PC-9 (cell line): ENCODE measurements at regions not wholly inside any gene's neighbourhood (a gene's known extent, or its start where the extent isn't known, plus 50 kb on each side); places are given as distances from the start of the nearest gene placed in this dataset.

Experiments used
- BruUV-seq: library from RNA; stranded (reverse); fragments of 400-500 nt; replicated peaks from 2 replicates; lab custom pipeline; 2021; lab: Mats Ljungman, UMichigan
- CTCF ChIA-PET: fragments of 300-600 bp; sonication (Branson Sonifier 250); formaldehyde crosslinking; loops from one replicate; lab custom pipeline; 2022; ENCODE audit warnings: antibody characterized with exemption; lab: Charles Lee
- POLR2A ChIA-PET: fragments of 300-600 bp; sonication (Branson Sonifier 250); formaldehyde crosslinking; loops from one replicate; lab custom pipeline; 2022; ENCODE audit warnings: antibody characterized with exemption; ENCODE audit not compliant: unreplicated experiment; lab: Charles Lee
- DNase-seq, 2 experiments: peaks; one replicate each; pipeline versions ENCODE4 v3.0.0 to v3.0.0-alpha.2; 2015 to 2022; ENCODE audit warnings: mixed read lengths in 1 of 2
- H2AFZ ChIP-seq: fragments of 200-600 bp; sonication (generic); 2 replicates; pipeline ENCODE4 v1.8.1; 2017; ENCODE audit warnings: antibody characterized with exemption
- H3F3A ChIP-seq: fragments of 200-600 bp; sonication (generic); 2 replicates; pipeline ENCODE4 v1.8.1; 2017; ENCODE audit warnings: antibody characterized with exemption, mild to moderate bottlenecking, low read depth; ENCODE audit not compliant: insufficient read depth
- H3K27ac ChIP-seq: fragments of 200-600 bp; sonication (generic); 2 replicates; pipeline ENCODE4 v1.6.1; 2016; ENCODE audit warnings: mixed run types
- H3K27me3 ChIP-seq: fragments of 200-600 bp; sonication (generic); 2 replicates; pipeline ENCODE4 v1.6.1; 2016; ENCODE audit warnings: low read depth, mixed run types; ENCODE audit not compliant: insufficient read depth
- H3K36me3 ChIP-seq: fragments of 200-600 bp; sonication (generic); 2 replicates; pipeline ENCODE4 v1.6.1; 2016; ENCODE audit warnings: low read depth, mixed run types
- H3K4me1 ChIP-seq: fragments of 200-600 bp; sonication (generic); replicated peaks from 2 replicates; pipeline ENCODE4 v1.6.1; 2016; ENCODE audit warnings: mixed run types; ENCODE audit not compliant: insufficient read depth
- H3K4me2 ChIP-seq: fragments of 200-600 bp; sonication (generic); 2 replicates; pipeline ENCODE4 v1.6.1; 2017; ENCODE audit warnings: mixed run types
- H3K4me3 ChIP-seq: fragments of 200-600 bp; sonication (generic); 2 replicates; pipeline ENCODE4 v1.6.1; 2016; ENCODE audit warnings: mixed run types
- H3K79me2 ChIP-seq: fragments of 200-600 bp; sonication (generic); 2 replicates; pipeline ENCODE4 v1.6.1; 2017; ENCODE audit warnings: low read depth, mixed run types
- H3K9me2 ChIP-seq: fragments of 200-600 bp; sonication (generic); 2 replicates; pipeline ENCODE4 v1.8.1; 2017; ENCODE audit warnings: mild to moderate bottlenecking; ENCODE audit not compliant: insufficient read depth
- H3K9me3 ChIP-seq: fragments of 200-600 bp; sonication (generic); 2 replicates; pipeline ENCODE4 v1.8.1; 2016; ENCODE audit warnings: low read depth; ENCODE audit not compliant: insufficient read depth
- H4K20me1 ChIP-seq: fragments of 200-600 bp; sonication (generic); 2 replicates; pipeline ENCODE4 v1.8.1; 2017; ENCODE audit not compliant: insufficient read depth
- CTCF ChIP-seq: fragments of 200-600 bp; sonication (generic); conservative IDR thresholded peaks from 2 replicates; pipeline ENCODE4 v1.6.1; 2017; ENCODE audit warnings: mixed run types, antibody characterized with exemption, mild to moderate bottlenecking, moderate library complexity
- EZH2 ChIP-seq: fragments of 200-600 bp; sonication (generic); IDR thresholded peaks from 2 replicates; pipeline ENCODE4 v1.8.0; 2017; ENCODE audit warnings: antibody characterized with exemption, low read depth
- intact Hi-C: fragments of 100-400 bp; cut with micrococcal nuclease; formaldehyde crosslinking; loops from one replicate; pipeline ENCODE4 v1.10.0; 2022; ENCODE audit not compliant: unreplicated experiment

- Histone ChIP-seq H3K9me3 (no peaks in the 10 kb centered on the region), H2AFZ (no peak overlapping the region), H3K36me3 (no peaks in the 10 kb centered on the region), H3K4me1 (no peaks in the 10 kb centered on the region), H3K4me3 (no peak overlapping the region), H4K20me1 (no peaks in the 10 kb centered on the region), H3K79me2 (no peaks in the 10 kb centered on the region), H3K9me2 (no peaks in the 10 kb centered on the region), H3F3A (no peaks in the 10 kb centered on the region), H3K27ac (no peak overlapping the region), H3K4me2 (no peak overlapping the region), H3K27me3 (peaks cover 22% of the 10 kb centered on the region; the same call in 1 of the 2 replicates)
- ChIA-PET POLR2A (no interaction called here), CTCF (no interaction called here)
- intact Hi-C loops, result no loop called here
- BruUV-seq, result no TSS peak
- TF ChIP-seq CTCF, result no peak
- no peak for TF ChIP-seq EZH2
- DNase-seq, result no peak
Measured at GRCh38 chr5:38706376-38706775, 139.4 kb upstream of the OSMR start.

- Histone ChIP-seq H3K27me3 (peaks cover 22% of the 10 kb centered on the region; the same call in 1 of the 2 replicates), H3K36me3 (no peaks in the 10 kb centered on the region), H3K4me2 (no peak overlapping the region), H3K27ac (no peak overlapping the region), H3K9me3 (no peaks in the 10 kb centered on the region), H3K4me1 (no peaks in the 10 kb centered on the region), H2AFZ (no peak overlapping the region), H3K4me3 (no peak overlapping the region), H3F3A (no peaks in the 10 kb centered on the region), H3K79me2 (no peaks in the 10 kb centered on the region), H4K20me1 (no peaks in the 10 kb centered on the region), H3K9me2 (no peaks in the 10 kb centered on the region)
- ChIA-PET POLR2A (no interaction called here), CTCF (no interaction called here)
- no peak for DNase-seq
- intact Hi-C loops, result no loop called here
- TF ChIP-seq CTCF (no peak), EZH2 (no peak)
- no TSS peak for BruUV-seq
Measured at GRCh38 chr5:38707352-38708210, 138.2 kb upstream of the OSMR start.

GRCh38 chr5:38709678-38710306 lies 136.0 kb upstream of the OSMR start:
- Histone ChIP-seq H3F3A (no peaks in the 10 kb centered on the region), H2AFZ (no peak overlapping the region), H4K20me1 (no peaks in the 10 kb centered on the region), H3K4me2 (no peak overlapping the region), H3K4me1 (no peaks in the 10 kb centered on the region), H3K36me3 (no peaks in the 10 kb centered on the region), H3K9me3 (no peaks in the 10 kb centered on the region), H3K4me3 (no peak overlapping the region), H3K27ac (no peak overlapping the region), H3K27me3 (peaks cover 15% of the 10 kb centered on the region; the same call in 1 of the 2 replicates), H3K9me2 (no peaks in the 10 kb centered on the region), H3K79me2 (no peaks in the 10 kb centered on the region)
- intact Hi-C loops, result no loop called here
- no TSS peak for BruUV-seq
- no peak for DNase-seq
- CTCF ChIA-PET, result no interaction called here
- TF ChIP-seq CTCF (no peak), EZH2 (no peak)
- POLR2A ChIA-PET, result interaction anchor here (0.6 kb wide), 1 partner anchor 242 kb away, joined by 3 read pairs; no protein-coding TSS in a partner anchor
